Adrenal gland (tissue), 5 donors: ENCODE measurements at regions not wholly inside any gene's neighbourhood (a gene's known extent, or its start where the extent isn't known, plus 50 kb on each side); places are given as distances from the start of the nearest gene placed in this dataset.

ENCODE experiments used
- CTCF ChIP-seq, 6 experiments: fragments of 450-650 bp in 4 of 6; fragments of 200-600 bp in 2 of 6; sonication (generic) in 1 of 6; IDR thresholded peaks; 1 replicate in 5 of 6; 2 replicates in 1 of 6; pipeline versions ENCODE4 v1.5.1 to v1.8.0; 2016 to 2021; ENCODE audit warnings: antibody characterized with exemption in 6 of 6, mild to moderate bottlenecking in 2 of 6, moderate library complexity in 1 of 6
- POLR2A ChIP-seq, 2 donors: fragments of 450-650 bp; IDR thresholded peaks; one replicate each; pipeline ENCODE4 v1.6.1; 2017; ENCODE audit warnings: antibody characterized with exemption in 2 of 2, mild to moderate bottlenecking in 2 of 2, moderate library complexity in 1 of 2
- donor health status: DM: no; HTN: no; CAD: no.

- TF ChIP-seq CTCF (IDR thresholded peaks at IDR 0.05): no peak
- no peak for TF ChIP-seq POLR2A (IDR thresholded peaks at IDR 0.05)
These were observed 384.9 kb upstream of the NXPH2 start for GRCh38 chr2:139165041-139165440.
